Fibroblast of skin of left biceps (primary cell): ENCODE measurements at regions not wholly inside any gene's neighbourhood (a gene's known extent, or its start where the extent isn't known, plus 50 kb on each side); places are given as distances from the start of the nearest gene placed in this dataset.
"Not testable (repeated sequence)": the region's sequence is repeated elsewhere in the genome, so short reads cannot be mapped to it uniquely, and the experiment has no call there.

Source experiments
- DNase-seq, 2 experiments: peaks; one replicate each; pipeline ENCODE4 v3.0.0-alpha.2; 2013; ENCODE audit warnings: low read depth in 2 of 2

DNA sequence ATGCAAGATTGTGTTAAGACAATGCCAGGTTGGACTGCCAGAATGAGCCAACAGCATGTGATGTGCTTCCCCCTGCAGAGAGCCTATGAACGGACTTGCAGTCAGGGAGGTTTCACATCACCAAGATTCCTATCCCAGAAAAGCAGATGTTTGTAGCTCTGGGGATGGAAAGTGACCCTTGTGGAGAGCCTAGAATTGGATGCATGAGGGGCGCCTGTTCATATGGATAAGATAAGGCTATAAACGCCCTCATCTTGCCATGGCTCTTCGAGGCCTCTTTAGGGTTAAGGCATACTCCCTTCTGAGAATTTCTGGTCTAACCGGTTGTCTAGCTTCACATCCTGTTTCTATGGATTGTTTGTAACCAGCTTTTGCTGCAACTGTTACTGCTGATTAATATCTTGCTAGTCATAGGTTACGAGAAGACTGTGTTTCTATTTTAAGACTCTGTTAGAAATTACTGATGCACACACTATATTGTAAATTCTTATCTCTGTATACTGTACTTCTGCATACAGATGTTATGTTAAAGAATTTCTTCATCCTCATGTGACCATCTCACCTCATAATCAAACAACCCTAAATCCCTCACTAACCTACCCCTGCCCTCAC is 295.8 kb downstream of the PTGER3 start:
- not testable (repeated sequence) for DNase-seq

DNA sequence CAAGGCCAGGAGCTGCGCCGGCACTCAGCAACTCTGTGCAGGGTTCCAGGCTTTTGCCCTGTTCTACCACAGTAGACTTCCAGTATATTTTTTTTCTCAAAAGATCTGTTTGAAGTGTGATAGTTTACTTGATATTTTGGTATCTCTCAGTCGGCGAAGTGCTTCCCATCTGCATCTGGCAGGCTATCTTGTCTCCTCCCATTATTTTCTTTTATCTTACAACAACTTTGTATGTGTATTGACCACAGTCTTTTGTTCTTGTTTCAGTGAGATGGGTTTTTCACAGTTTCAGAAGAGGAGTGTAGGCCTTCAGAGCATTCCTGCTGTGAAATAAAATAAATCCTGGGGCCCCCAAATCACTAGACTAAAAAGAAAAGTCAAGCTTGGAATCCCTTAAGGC is 292.9 kb downstream of the PTGER3 start:
- no peak for DNase-seq

- peak in 1 of 2 experiments; percentile 7 for DNase-seq
Observed at GRCh38 chr1:70760154-70760553, 287.5 kb downstream of the PTGER3 start.

- DNase-seq, result no peak
Observed at GRCh38 chr1:70762386-70762785, 285.2 kb downstream of the PTGER3 start.

DNA sequence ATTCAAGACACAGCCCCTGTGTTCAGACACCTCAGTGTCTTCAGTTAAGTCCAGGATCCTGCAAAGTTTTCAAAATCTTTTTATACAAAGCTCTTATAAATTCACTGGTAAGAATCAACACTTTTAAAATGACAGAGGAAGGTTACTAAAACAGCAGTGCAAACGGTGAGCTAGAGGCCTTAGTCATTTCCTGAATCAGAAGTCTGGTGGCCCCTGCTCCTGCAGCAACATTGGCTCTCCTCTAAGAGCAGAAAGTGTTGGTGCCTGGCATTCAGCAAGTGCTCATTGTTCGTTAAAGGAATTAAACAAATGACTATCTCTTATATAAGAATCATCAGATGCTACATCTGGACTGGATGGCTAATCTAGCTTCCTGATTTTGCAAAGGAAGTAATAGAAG is 282.9 kb downstream of the PTGER3 start:
- no peak for DNase-seq

GRCh38 chr1:70767377-70767776 is 280.2 kb downstream of the PTGER3 start:
- DNase-seq, result peak; percentile 15 to 25

DNA sequence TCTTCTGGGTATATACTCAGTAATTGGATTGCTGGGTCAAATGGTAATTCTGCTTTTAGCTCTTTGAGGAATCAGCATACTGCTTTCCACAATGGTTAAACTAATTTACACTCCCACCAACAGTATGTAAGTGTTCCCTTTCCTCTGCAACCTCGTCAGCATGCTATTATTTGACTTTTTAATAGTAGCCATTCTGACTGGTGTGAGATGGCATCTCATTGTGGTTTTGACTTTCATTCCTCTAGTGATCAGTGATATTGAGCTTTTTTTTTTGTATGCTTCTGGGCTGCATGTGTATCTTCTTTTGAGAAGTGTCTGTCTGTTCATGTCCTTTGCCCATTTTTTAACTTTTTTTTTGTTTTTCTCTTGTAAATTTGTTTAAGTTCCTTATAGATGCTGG is 279.4 kb downstream of the PTGER3 start:
- DNase-seq, result no peak

DNA sequence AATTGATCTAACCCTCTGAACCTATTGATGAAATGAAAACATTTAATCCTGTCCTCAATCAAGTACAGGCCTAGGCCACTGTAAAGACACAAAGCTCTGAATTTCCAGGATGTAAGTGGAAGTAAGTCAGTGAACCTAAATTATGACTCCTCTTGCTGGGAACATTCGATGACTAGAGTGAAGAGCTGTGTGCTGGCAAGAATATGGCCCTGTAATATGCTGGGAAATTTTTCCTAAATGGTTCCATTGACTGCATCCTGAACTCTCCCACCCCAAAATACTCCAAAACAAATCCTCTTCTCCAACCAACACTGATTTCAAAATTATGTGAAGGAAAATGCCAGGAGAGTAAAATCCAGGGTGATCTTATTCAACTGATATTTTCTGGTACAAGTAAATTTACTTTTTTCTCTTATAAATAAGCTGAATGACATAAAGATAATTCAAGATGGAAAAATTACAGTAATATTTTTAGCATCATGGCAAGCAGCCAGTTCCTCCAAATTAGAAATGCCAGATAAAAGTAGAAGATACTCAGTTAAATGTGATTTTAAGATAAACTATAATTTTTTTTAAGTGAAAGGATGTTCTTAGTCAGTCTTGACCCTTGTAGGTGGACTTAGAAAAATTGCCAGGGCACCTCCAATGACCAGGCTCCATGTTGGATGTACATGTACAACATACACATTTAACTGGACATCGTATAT is 269.4 kb downstream of the PTGER3 start:
- no peak for DNase-seq

GRCh38 chr1:70778934-70779333 is 268.7 kb downstream of the PTGER3 start:
- DNase-seq, result no peak

DNA sequence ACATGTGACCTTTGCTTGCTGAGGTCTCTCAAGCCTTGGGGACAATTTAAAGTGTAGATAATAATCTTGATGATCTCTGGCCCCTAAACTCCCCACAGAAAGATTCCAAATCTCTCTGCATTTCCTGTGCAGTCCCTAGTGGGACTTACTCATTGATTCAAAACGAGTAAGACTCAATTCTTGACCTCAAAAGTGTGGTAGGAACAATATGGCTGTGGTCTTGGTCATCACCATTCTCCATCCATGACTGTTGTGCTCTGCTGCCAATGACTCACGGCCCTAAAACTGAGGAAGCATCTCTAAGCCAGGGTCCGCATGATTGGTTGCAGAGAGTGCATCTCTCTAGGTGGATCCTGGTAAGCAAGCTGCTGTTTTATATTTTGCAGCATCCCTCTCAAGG is 268.0 kb downstream of the PTGER3 start:
- DNase-seq, result peak; percentile 51 to 58

GRCh38 chr1:70785287-70785686 is 262.3 kb downstream of the PTGER3 start:
- no peak for DNase-seq

GRCh38 chr1:70790232-70790923 is 257.2 kb downstream of the PTGER3 start:
- DNase-seq, result no peak

- DNase-seq, result not testable (repeated sequence)
Observed at GRCh38 chr1:70795064-70795463, 252.6 kb downstream of the PTGER3 start.

DNA sequence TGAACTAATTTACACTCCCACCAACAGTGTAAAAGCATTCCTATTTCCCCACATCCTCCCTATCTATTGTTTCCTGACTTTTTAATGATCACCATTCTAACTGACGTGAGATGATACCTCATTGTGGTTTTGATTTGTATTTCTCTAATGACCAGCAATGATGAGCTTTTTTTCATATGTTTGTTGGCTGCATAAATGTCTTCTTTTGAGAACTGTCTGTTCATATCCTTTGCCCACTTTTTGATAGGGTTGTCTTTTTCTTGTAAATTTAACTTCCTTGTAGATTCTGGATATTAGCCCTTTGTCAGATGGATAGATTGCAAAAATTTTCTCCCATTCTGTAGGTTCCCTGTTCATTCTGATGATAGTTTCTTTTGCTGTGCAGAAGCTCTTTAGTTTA is 251.3 kb downstream of the PTGER3 start:
- not testable (repeated sequence) for DNase-seq

DNA sequence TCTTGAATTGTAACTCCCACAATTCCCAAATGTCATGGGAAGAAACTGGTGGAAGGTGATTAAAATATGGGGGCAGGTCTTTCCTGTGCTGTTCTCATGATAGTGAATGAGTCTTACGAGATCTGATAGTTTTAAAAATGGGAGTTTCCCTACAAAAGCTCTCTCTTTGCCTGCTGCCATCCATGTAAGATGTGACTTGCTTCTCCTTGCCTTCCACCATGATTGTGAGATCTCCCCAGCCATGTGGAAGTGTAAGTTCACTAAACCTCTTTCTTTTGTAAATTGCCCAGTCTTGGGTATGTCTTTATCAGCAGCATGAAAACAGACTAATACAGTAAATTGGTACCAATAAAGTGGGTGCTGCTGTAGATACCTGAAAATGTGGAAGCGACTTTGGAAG is 245.0 kb downstream of the PTGER3 start:
- not testable (repeated sequence) for DNase-seq

- no peak for DNase-seq
Observed at GRCh38 chr1:70805641-70806040, 242.0 kb downstream of the PTGER3 start.

- no peak for DNase-seq
Observed at GRCh38 chr1:70807088-70807664, 240.4 kb downstream of the PTGER3 start.

DNA sequence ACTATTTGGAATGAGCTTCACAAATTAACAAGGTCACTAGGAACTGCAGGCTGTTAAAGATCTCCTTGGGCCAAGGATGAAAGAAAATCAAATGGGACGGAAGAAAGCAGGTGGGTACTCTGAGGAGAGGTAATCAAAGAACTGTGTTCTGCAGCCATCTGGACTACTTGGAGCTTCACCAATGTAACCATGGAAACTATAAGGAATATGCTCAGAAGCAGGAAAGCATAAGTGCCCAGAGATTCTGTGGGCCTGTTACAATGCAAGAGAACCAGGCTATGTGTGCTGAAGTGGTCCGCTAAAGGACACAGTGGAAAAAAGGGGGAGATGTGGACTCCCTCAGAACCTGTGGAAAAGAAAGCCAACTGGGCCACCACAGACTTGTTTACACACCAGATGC is 238.5 kb downstream of the PTGER3 start:
- DNase-seq, result no peak

DNA sequence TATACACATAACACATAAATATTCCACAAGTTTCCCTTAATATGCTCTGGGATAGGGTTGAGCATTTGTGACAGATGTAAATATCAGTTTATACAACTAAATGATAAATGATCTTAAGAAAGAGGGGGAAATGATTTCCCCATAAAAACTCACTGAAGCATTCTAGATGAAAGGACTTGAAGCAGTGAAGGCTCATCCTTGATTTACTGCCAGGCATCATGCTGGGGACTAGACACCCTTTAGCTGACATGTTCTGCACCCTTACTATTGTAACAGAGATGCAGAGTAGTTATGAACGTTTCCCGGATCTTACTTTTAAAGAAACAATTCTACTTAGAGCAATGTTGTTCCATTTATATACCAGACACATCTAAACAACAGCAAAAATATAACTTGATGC is 235.8 kb downstream of the PTGER3 start:
- DNase-seq, result no peak

DNA sequence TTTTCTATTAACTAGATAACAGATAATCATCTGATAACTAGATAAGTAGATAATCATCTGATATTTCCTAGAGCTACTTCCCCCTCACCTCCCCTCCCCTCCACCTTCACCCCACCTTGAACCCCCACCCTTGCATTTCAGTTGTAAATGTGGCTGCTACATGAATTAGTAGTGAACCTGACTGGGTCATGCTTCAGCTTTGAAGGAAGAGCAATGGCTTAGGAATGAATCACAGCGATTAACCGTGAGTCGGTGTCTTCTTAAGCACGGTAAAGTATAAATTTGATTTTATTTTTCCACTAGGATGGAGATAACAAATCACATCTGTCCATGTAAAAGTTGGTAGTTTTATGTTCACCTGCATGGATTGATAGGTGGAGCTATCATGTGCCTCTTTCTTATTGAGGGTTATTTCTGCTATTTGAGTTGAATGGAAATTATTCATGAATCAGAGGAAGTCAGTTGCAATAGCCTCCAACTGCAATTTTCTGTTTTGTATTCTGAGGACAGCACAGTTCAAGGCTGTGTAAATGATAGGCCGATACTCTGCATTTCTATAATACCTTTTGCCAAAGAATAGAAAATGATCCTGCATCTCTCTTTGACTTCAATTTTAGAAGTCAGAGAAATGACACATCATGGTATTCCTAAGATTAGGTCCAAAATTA is 235.0 kb downstream of the PTGER3 start:
- no peak for DNase-seq

GRCh38 chr1:70818401-70818800 is 229.2 kb downstream of the PTGER3 start:
- DNase-seq, result peak; percentile 6 to 24

GRCh38 chr1:70819231-70819630 is 228.4 kb downstream of the PTGER3 start:
- DNase-seq, result no peak
